Right ventricle myocardium superior (tissue), 1 donor: ENCODE measurements at regions not wholly inside any gene's neighbourhood (a gene's known extent, or its start where the extent isn't known, plus 50 kb on each side); places are given as distances from the start of the nearest gene placed in this dataset.
A peak's percentile ranks its signal among the peaks of the same experiment; 100 is the strongest.
"Not testable (repeated sequence)": the region's sequence is repeated elsewhere in the genome, so short reads cannot be mapped to it uniquely, and the experiment has no call there.

Source experiments
- ATAC-seq: fragments of 200-7000 bp; cut with Tn5 transposase; one replicate; pipeline ENCODE4 v1.9.1; 2020; ENCODE audit warnings: mild to moderate bottlenecking; ENCODE audit not compliant: poor library complexity
- DNase-seq: peaks from one replicate; pipeline ENCODE4 v3.0.0-alpha.2; 2020
- intact Hi-C: fragments of 100-400 bp; cut with DNase I; formaldehyde crosslinking; loops from one replicate; pipeline ENCODE4 v1.11.2; 2022
- donor health status: DM: no; HTN: yes; CAD: no; lungs with severe emphysema.

- intact Hi-C loops = no loop called here
- DNase-seq (no peak), ATAC-seq (no peak)
Observed at GRCh38 chr21:35170244-35170643, 121.1 kb upstream of the RUNX1 start.

GRCh38 chr21:35169574-35169973, 120.5 kb upstream of the RUNX1 start:
- intact Hi-C loops = no loop called here
- ATAC-seq (no peak), DNase-seq (no peak)

- ATAC-seq = no peak
- intact Hi-C loops = no loop called here
Observed at GRCh38 chr21:35168735-35169134, 119.6 kb upstream of the RUNX1 start.

GRCh38 chr21:35164971-35165483, 115.9 kb upstream of the RUNX1 start:
- DNase-seq (no peak), ATAC-seq (no peak)
- intact Hi-C loops = no loop called here

More at GRCh38 chr21:35168735-35169134, 119.6 kb upstream of the RUNX1 start:
- DNase-seq = no peak

GRCh38 chr21:35164380-35164779, 115.3 kb upstream of the RUNX1 start:
- no peak for DNase-seq
- intact Hi-C loops = no loop called here
- no peak for ATAC-seq

- ATAC-seq (no peak), DNase-seq (no peak)
- intact Hi-C loops = no loop called here
Observed at GRCh38 chr21:35163411-35163810, 114.3 kb upstream of the RUNX1 start.

GRCh38 chr21:35162831-35163230, 113.7 kb upstream of the RUNX1 start:
- DNase-seq = no peak
- no peak for ATAC-seq
- intact Hi-C loops = no loop called here

- intact Hi-C loops = no loop called here
- ATAC-seq = no peak
- DNase-seq = no peak
Observed at GRCh38 chr21:35159881-35160280, 110.8 kb upstream of the RUNX1 start.

GRCh38 chr21:35157374-35157773, 108.3 kb upstream of the RUNX1 start:
- DNase-seq, intact Hi-C loops, ATAC-seq: not testable (repeated sequence)

- intact Hi-C loops = no loop called here
- DNase-seq = no peak
Observed at GRCh38 chr21:35156293-35157278, 107.5 kb upstream of the RUNX1 start.

GRCh38 chr21:35154788-35155187, 105.7 kb upstream of the RUNX1 start:
- DNase-seq (no peak), ATAC-seq (no peak)

More at GRCh38 chr21:35156293-35157278, 107.5 kb upstream of the RUNX1 start:
- ATAC-seq = no peak

GRCh38 chr21:35153671-35154070, 104.6 kb upstream of the RUNX1 start:
- DNase-seq (no peak), ATAC-seq (no peak)
- intact Hi-C loops = no loop called here

More at GRCh38 chr21:35154788-35155187, 105.7 kb upstream of the RUNX1 start:
- intact Hi-C loops = no loop called here

GRCh38 chr21:35150562-35151226, 101.6 kb upstream of the RUNX1 start:
- intact Hi-C loops = no loop called here
- no peak for DNase-seq
- ATAC-seq = no peak

- ATAC-seq (no peak), DNase-seq (no peak)
- intact Hi-C loops = no loop called here
Observed at GRCh38 chr21:35149698-35150097, 100.6 kb upstream of the RUNX1 start.

- ATAC-seq (no peak), DNase-seq (no peak)
- intact Hi-C loops = loop anchor here (2.0 kb wide), 1 partner anchor 45 kb away; no protein-coding TSS in a partner anchor
Observed at GRCh38 chr21:35147439-35147838, 98.3 kb upstream of the RUNX1 start.

GRCh38 chr21:35145626-35146233, 96.6 kb upstream of the RUNX1 start:
- intact Hi-C loops = loop anchor here (2.0 kb wide), 1 partner anchor 47 kb away; no protein-coding TSS in a partner anchor
- DNase-seq (peak; percentile 49), ATAC-seq (no peak)

- DNase-seq (no peak), ATAC-seq (no peak)
- intact Hi-C loops = no loop called here
Observed at GRCh38 chr21:35144978-35145377, 95.9 kb upstream of the RUNX1 start.

- ATAC-seq (no peak), DNase-seq (no peak)
- intact Hi-C loops = no loop called here
Observed at GRCh38 chr21:35142036-35142815, 93.1 kb upstream of the RUNX1 start.
